Neural crest cell (in vitro differentiated cells): ENCODE measurements at regions not wholly inside any gene's neighbourhood (a gene's known extent, or its start where the extent isn't known, plus 50 kb on each side); places are given as distances from the start of the nearest gene placed in this dataset.

Experiments
- DNase-seq: peaks from one replicate; pipeline ENCODE4 v3.0.0; 2021; ENCODE audit warnings: low read depth, mixed read lengths, low spot score
- H3K27ac Mint-ChIP-seq: one replicate; pipeline ENCODE4 v1.8.0; 2021; ENCODE audit warnings: mild to moderate bottlenecking, mixed read lengths; ENCODE audit not compliant: unreplicated experiment
- H3K27me3 Mint-ChIP-seq: 2 replicates; pipeline ENCODE4 v1.8.0; 2021; ENCODE audit warnings: low read depth, mild to moderate bottlenecking, mixed read lengths
- H3K36me3 Mint-ChIP-seq: 2 replicates; pipeline ENCODE4 v1.8.0; 2021; ENCODE audit warnings: low read depth, mild to moderate bottlenecking, mixed read lengths
- H3K4me1 Mint-ChIP-seq: 2 replicates; pipeline ENCODE4 v1.8.0; 2021; ENCODE audit warnings: mixed read lengths
- H3K4me3 Mint-ChIP-seq: one replicate; pipeline ENCODE4 v1.8.0; 2021; ENCODE audit warnings: mild to moderate bottlenecking, mixed read lengths
- H3K9me3 Mint-ChIP-seq: 2 replicates; pipeline ENCODE4 v1.8.0; 2021; ENCODE audit warnings: mixed read lengths
- TF ChIP-seq, protein P1 (sequence below): fragments of 200-600 bp; sonication (generic); conservative IDR thresholded peaks from 2 replicates; pipeline ENCODE4 v1.5.0; 2021; ENCODE audit warnings: antibody characterized with exemption, mild to moderate bottlenecking

DNA sequence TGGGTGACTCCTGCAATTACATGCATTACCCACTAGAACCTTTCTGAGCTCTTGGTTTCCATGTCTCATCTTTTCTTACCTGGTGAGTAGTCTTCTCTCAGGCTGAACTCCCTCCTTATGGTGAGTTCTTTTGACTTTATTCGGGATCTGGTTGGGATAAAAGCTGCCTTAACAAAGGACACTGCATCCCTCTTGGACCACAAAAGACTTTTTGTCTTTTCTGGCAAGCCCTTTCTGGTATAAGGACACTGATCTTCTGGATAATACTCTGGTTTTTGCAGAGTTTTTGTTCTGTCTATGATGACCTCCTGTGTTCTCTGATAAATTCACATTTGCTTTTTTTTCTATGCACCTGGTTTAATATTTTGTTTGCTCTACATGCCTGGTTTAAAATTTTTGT is 66.7 kb downstream of the SLITRK1 start:
- no peak overlapping the region for H3K4me3 Mint-ChIP-seq
- no peak overlapping the region for H3K27ac Mint-ChIP-seq
- H3K9me3 Mint-ChIP-seq = peaks cover 3% of the 10 kb centered on the region
- DNase-seq = no peak
- TF ChIP-seq, protein P1, sequence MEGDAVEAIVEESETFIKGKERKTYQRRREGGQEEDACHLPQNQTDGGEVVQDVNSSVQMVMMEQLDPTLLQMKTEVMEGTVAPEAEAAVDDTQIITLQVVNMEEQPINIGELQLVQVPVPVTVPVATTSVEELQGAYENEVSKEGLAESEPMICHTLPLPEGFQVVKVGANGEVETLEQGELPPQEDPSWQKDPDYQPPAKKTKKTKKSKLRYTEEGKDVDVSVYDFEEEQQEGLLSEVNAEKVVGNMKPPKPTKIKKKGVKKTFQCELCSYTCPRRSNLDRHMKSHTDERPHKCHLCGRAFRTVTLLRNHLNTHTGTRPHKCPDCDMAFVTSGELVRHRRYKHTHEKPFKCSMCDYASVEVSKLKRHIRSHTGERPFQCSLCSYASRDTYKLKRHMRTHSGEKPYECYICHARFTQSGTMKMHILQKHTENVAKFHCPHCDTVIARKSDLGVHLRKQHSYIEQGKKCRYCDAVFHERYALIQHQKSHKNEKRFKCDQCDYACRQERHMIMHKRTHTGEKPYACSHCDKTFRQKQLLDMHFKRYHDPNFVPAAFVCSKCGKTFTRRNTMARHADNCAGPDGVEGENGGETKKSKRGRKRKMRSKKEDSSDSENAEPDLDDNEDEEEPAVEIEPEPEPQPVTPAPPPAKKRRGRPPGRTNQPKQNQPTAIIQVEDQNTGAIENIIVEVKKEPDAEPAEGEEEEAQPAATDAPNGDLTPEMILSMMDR = no peak
- H3K36me3 Mint-ChIP-seq = peaks cover 6% of the 10 kb centered on the region
- H3K4me1 Mint-ChIP-seq = peaks cover 33% of the 10 kb centered on the region
- H3K27me3 Mint-ChIP-seq = no peaks in the 10 kb centered on the region

DNA sequence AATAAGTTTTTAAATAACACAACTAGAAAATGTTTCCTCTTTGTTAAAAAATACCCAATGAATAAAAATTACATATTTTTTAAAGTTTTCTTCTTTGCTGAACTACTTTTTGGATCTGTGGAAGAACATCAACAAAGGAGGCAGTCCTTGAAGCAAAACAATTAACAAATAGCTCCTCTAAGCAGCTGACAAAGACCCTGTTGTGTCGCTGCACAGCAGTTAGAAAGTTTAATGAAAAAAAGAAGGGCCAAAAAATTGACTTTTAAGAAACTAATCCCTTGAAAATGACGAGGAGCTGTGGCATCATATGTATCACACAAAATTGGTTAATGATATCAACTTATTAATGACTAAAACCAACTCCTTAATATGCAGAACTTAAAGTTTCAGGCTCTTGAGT is 72.1 kb downstream of the SLITRK1 start:
- DNase-seq = no peak
- peaks cover 28% of the 10 kb centered on the region for H3K4me1 Mint-ChIP-seq
- H3K9me3 Mint-ChIP-seq = peaks cover 3% of the 10 kb centered on the region
- H3K27ac Mint-ChIP-seq = no peak overlapping the region
- no peaks in the 10 kb centered on the region for H3K27me3 Mint-ChIP-seq
- H3K36me3 Mint-ChIP-seq = peaks cover 2% of the 10 kb centered on the region
- H3K4me3 Mint-ChIP-seq = peak overlapping the region; percentile 25
- TF ChIP-seq, protein P1 = no peak

DNA sequence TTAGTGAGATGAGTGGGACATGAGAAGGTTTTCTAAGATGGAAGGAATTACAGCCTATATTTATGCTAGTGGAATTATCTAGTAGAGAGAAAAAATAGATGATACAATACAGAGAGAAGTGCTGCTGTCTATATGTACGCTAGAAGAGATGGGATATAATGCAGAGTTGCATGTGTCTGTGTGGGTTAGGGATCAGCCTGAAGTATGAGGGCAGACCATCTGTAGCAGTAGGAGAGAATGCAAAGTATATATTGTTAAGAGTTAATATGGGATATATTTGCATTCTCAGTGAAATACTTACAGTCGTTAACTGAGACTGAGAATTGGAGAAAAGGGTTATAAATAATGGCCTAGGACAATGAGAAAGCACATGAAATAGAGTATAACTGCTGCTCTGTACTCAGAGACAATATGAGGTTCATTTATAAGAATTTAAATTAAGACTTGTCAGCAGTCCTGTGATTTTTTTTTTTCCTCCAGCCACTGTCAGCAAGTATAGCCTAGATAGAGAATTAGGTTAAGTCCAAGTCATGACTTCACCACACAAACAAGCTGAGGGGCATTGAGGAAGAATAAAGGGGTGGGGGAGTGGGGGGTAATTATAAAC is 77.8 kb downstream of the SLITRK1 start:
- DNase-seq = no peak
- Mint-ChIP-seq H3K4me1 (peaks cover under 1% of the 10 kb centered on the region), H3K27ac (no peak overlapping the region), H3K9me3 (peaks cover 2% of the 10 kb centered on the region), H3K4me3 (no peak overlapping the region), H3K27me3 (no peaks in the 10 kb centered on the region), H3K36me3 (no peaks in the 10 kb centered on the region)
- TF ChIP-seq, protein P1 = no peak

DNA sequence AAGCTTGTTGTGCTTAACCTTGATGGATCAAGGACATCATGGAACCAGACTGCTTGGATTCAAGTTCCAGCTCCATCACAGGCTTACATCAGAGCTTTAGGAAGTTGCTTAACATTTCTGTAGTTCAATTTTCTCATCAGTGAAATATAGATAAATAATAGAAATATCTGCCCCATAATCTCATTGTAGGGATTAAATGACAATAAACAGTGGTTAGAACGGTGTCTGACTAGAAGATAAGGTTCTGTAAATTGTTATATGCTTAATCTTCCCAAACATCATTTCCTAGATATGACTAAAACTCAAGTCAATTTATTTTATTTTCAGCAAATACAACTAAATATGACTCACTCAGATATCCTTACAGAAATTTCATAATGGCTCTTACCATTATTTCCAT is 83.5 kb downstream of the SLITRK1 start:
- Mint-ChIP-seq H3K4me1 (no peaks in the 10 kb centered on the region), H3K27me3 (no peaks in the 10 kb centered on the region)
- DNase-seq = no peak

GRCh38 chr13:83796364-83796763 is 85.9 kb downstream of the SLITRK1 start:
- Mint-ChIP-seq H3K36me3 (no peaks in the 10 kb centered on the region), H3K4me3 (no peak overlapping the region), H3K4me1 (no peaks in the 10 kb centered on the region), H3K27me3 (no peaks in the 10 kb centered on the region), H3K27ac (no peak overlapping the region), H3K9me3 (no peaks in the 10 kb centered on the region)
- TF ChIP-seq, protein P1 = no peak
- no peak for DNase-seq

More for the DNA sequence above, 83.5 kb downstream of the SLITRK1 start:
- no peaks in the 10 kb centered on the region for H3K36me3 Mint-ChIP-seq
- no peak overlapping the region for H3K4me3 Mint-ChIP-seq
- peaks cover 2% of the 10 kb centered on the region for H3K9me3 Mint-ChIP-seq
- TF ChIP-seq, protein P1 = no peak
- H3K27ac Mint-ChIP-seq = no peak overlapping the region

DNA sequence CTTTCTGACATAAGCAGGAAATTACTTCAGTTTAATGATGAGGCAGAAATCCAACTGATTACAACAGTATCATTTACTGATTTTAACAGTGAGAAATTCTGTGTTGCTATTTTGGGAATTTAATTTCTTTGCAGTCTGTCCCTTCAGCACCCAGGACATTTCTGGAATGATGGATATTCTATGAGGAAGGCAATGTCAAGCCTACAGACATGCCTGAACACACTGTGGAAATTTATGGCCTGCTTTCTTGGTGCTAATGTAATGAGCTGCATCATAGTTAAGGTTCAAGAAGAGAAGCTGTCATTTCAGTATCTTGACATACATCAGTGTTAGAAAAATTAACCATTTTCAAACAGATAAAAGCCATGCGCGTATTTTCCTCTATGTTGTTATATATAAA is 87.7 kb downstream of the SLITRK1 start:
- Mint-ChIP-seq H3K27me3 (no peaks in the 10 kb centered on the region), H3K4me1 (no peaks in the 10 kb centered on the region), H3K27ac (no peak overlapping the region), H3K36me3 (no peaks in the 10 kb centered on the region), H3K9me3 (no peaks in the 10 kb centered on the region), H3K4me3 (no peak overlapping the region)
- no peak for DNase-seq
- TF ChIP-seq, protein P1 = no peak
